NCI-H1436 (cell line): ENCODE measurements at regions not wholly inside any gene's neighbourhood (a gene's known extent, or its start where the extent isn't known, plus 50 kb on each side); places are given as distances from the start of the nearest gene placed in this dataset.

Experiments used
- DNase-seq: peaks from one replicate; lab custom pipeline; 2025; lab: John Stamatoyannopoulos, UW

- DNase-seq, result no peak
Measured at GRCh38 chr12:90257927-90258624, 549.4 kb upstream of the ATP2B1 start.

GRCh38 chr12:90254796-90255195 is 546.2 kb upstream of the ATP2B1 start:
- DNase-seq, result no peak

DNA sequence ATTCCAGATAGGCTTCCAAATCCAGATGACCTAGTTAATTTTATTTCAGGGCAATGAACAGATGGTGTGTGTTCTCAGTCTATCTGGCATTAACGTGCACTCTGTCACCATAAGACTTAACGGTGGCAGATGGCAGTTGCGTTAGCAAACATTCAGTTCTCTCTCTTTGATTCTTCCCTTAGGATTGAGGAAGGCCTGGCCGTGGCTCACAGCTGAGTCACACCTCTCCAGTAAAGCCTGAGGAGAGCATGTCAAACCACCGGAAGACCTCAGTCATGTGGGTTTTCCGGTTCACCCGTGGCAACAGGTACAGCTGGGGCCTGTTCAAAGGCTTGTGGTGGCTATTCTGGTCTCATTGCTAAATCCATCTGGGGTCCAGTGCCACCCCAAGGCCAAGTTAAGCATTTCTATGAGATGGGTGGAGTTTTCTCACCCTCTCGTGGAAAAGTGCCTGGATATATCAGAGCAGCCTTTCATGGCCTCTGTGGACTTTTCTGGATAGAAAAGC is 545.1 kb upstream of the ATP2B1 start:
- no peak for DNase-seq

DNA sequence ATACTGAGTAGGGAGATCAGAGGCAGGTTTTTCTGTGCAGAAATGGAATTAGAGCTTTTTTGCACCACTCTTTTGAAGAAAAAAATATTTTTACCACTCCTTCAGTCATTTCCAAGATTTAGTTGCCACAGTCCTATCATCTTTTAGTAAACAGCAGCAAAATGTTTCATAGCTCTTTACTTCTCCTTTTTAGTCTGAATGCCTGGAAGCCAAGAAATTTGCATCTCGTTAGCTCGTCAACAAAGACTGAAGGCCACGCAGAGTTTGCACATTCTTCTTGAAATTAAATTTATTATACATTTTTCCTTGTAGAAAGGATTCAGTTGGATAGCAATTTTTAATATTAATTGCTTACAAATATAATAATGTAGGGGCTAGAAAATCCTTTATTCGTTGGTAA is 544.5 kb upstream of the ATP2B1 start:
- DNase-seq, result no peak

- no peak for DNase-seq
Measured at GRCh38 chr12:90250766-90251165, 542.1 kb upstream of the ATP2B1 start.

- DNase-seq, result no peak
Measured at GRCh38 chr12:90250042-90250441, 541.4 kb upstream of the ATP2B1 start.

DNA sequence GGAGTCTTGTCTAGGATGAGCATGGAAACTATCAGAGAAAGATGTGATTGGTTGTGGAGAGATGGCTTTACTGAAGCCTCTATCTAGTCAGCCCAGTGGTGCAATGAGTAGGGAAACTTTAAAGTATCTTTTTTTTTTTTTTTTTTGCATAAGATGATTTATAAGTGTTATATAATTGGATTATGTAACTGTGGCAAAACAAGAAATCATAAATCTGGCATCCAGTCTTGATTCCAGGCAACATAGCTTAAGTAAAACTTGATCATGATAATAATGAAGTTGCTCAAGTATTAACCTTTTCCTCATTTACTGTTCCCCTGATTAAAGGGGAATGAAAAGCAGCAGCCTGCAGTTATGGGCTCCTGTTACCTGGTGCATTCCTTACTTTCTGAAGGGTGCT is 538.0 kb upstream of the ATP2B1 start:
- DNase-seq, result no peak

DNA sequence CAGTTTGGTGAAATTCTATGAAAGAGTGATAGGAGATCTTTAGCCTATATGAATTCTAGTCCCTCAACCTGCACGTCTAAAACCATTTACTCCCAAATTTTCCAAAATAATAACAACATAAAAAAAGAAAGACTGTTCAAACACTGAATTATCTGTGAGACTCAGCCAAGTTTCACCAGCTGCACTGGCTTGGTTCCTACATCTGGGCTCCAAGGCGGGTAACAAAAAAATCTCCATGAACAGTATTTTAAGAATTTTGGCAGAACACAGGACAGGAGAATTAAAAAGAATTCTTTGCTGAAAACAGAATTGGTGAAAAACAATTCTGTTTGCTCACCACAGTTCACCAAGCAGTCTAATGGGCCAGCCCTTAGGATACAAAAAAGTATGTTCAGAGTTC is 536.8 kb upstream of the ATP2B1 start:
- DNase-seq, result no peak

GRCh38 chr12:90244232-90244631 is 535.6 kb upstream of the ATP2B1 start:
- DNase-seq, result no peak

- no peak for DNase-seq
Measured at GRCh38 chr12:90243211-90243610, 534.6 kb upstream of the ATP2B1 start.

DNA sequence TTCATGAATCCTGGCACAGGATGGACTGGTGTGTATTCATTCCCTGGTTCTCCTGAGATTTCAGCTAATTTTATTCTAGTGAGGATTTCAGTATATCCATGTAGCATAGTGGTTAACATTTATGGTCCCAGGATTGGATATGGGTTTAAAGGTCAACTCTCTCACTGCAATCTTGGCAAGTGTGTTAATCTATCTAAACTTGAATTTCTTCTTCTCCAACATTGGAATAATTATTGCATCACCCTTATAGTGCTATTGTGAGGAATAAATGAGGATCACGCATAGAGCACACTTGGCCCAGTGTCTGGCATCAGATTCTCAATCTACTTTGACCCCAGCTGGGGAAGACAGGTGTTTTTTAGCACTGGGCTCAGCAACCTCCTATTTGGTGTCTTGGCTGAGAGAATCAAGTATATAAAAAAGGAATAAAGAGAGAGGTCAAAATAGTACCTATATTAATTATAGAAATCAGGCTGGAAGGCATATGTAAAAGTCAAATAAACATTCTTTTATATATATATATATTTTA is 531.2 kb upstream of the ATP2B1 start:
- DNase-seq, result no peak

DNA sequence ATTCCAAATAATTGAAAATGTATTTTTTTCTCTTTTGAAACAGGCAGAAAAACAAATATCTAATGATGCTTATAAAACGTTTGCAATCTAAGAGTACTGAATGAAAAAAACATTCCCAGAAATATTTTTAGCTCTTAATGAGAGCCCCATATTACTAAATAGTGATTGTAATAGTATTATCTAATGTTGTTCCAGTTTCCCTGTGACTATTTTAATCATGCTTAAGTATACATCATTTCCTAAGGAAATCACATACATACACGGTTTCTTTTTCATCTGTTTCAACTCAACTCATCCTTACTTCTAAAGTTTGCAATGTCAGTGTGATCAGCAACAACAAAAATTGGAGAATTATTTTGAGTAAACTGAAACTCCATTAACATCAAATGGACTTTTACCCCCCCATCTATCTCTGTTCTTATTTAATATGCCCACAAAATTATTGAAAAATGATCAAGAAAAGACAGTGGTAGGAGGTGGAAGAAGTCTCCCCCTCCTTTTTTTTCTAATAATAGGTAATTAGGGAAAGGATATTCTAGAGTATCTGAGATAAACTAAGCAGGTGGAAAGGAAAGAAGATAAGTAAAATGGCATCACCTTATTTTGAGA is 530.1 kb upstream of the ATP2B1 start:
- DNase-seq, result no peak

DNA sequence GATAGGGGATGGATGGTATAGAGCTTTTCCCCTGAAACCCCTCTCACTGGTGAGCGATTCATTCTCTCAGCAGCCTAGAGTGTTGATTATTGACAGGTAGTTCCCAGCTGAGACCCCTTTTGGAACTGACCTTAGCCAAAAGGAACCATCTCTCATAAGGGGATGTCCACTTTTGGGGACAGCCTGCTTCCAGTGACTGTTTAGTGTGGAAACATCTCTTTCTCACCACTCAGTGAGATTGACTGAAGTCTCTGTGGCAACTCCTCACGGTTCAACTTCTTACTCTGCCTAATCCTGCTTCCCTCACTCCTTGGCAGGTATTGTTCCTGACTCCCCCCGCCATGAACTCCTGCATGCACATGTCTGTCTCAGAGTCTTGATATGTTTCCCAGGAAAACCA is 529.2 kb upstream of the ATP2B1 start:
- DNase-seq, result no peak

GRCh38 chr12:90235642-90236041 is 527.0 kb upstream of the ATP2B1 start:
- DNase-seq, result no peak

DNA sequence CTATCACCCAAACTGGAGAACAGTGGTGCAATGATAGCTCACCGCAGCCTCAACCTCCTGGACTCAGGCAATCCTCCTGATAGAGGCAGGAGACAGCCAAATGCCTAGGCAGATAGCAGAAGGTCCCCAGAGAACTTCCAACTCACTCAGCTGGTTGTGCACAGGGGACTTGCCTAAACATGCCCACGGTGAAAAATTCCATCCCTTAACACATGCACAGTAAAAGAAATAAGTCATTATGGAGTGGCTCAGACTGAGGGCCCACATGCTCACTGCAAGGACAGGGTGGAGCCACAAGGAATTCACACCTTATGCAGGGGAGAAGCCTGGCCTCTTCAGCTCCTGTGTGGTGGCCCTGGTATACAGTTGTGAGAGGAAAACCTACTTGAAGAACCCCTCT is 525.8 kb upstream of the ATP2B1 start:
- no peak for DNase-seq

DNA sequence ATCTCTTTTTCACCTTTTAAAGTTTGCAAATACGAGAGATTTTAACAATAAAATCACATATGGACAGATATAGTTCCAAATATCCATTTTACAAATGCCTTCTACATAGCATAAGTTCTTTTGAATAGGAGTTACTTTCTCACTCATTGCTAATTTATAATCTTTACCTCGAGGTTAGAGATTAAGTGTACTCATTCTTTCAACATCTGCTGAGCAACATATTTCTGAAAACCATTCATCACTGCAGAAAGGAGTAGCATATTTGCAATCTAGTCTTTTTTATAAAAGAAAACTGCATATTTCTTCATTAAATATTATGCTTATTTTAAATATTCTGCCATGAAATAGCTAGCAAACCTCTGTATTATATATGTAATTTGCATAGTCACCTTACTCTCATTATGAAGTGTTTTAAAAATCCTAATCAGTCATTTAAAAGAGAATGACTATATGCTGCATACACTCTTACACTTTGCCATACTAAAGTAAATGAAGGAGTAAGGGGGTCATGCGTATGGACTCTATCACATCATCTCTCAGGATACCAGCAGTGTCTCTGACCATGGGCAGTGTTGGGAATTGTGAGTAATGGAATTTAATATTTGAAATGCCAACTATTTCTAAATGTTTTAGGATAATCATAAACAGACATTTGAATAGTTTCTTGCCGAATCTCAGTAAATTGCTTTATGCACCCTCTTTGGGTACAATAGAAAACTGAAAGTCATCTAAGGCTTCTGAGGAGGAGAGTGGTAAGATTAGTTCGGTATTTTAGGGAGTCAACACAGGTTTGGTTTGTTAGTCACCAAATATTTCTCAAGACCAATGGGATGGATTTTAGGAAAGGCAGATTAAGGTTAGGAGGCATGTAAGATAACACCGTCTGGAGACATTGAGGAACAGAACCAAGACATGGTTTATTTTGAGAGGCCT is 524.8 kb upstream of the ATP2B1 start:
- no peak for DNase-seq

DNA sequence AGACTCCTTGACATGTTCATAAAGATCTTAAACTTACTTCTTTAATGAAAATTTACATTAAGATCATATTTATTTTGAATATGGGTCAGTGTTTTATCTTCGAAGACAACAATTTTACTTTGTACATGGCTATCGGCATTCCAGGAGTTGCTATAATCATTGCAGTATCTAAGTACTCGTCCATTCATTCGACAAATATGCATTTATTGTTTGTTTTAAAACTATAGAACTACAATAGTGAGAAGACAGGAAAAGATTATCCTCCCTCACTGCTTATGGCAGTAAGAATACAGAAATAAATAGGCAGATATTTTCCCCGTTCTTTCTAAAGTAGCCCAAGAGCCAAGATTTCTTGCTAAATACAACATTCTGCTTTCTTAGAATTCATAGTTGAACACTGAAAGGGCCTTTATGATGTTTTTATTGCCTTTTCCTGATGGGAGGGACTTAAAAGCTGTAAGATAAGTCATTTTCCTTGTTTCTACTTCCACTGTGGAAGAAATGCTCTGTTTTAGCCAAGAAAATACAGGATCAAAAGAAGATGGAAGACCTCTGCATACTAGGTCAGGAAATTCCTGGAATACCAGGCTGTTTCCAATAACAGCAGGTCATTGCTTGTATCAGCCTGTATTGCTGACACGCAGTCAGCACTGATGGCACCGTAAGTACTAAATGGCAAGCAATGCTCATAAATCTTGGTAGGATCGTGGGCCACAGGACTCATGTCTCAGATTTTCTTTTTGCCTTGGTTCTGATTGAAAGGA is 521.0 kb upstream of the ATP2B1 start:
- DNase-seq, result no peak

GRCh38 chr12:90226211-90226610 is 517.6 kb upstream of the ATP2B1 start:
- no peak for DNase-seq

DNA sequence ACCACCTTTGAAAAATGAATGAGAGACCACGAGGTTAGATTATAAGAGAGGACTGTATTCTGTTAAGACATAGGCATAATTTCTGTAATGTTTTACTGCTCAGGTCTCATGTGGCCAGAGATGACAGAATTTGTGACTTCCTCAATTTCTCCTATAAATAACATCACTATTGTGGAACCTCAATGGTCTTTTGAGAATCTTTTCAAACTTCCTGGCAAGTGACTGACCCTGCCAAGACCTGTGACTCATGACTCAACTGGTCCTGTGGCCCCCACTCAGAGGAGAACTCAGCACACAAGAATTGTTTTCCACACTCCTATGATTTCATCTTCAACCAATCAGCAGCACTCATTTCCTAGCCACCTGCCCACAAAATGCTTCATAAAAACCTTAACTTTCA is 508.2 kb upstream of the ATP2B1 start:
- DNase-seq, result no peak

GRCh38 chr12:90216020-90216552 is 507.4 kb upstream of the ATP2B1 start:
- DNase-seq, result no peak

GRCh38 chr12:90211017-90211416 is 502.4 kb upstream of the ATP2B1 start:
- DNase-seq, result no peak

DNA sequence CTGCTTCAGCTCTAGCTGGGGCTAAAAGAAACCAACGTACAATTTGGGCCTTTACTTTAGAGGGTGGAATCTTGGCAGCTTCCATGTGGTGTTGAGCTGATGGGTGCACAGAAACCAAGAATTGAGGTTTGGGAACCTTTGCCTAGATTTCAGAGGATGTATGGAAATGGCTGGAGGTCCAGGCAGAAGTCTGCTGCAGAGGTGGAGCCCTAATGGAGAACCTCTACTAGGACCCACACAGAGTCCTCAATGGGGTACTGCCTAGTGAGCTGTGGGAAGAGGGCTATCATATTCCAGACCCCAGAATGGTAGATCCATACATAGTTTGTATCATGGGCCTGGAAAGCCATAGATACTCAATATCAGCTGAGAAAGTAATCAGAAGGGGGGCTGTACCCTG is 500.4 kb upstream of the ATP2B1 start:
- DNase-seq, result no peak
